EH (cell line): ENCODE measurements at regions not wholly inside any gene's neighbourhood (a gene's known extent, or its start where the extent isn't known, plus 50 kb on each side); places are given as distances from the start of the nearest gene placed in this dataset.

ENCODE experiments used
- DNase-seq: peaks from one replicate; pipeline ENCODE4 v3.0.0-alpha.2; 2015; ENCODE audit warnings: low read depth

DNA sequence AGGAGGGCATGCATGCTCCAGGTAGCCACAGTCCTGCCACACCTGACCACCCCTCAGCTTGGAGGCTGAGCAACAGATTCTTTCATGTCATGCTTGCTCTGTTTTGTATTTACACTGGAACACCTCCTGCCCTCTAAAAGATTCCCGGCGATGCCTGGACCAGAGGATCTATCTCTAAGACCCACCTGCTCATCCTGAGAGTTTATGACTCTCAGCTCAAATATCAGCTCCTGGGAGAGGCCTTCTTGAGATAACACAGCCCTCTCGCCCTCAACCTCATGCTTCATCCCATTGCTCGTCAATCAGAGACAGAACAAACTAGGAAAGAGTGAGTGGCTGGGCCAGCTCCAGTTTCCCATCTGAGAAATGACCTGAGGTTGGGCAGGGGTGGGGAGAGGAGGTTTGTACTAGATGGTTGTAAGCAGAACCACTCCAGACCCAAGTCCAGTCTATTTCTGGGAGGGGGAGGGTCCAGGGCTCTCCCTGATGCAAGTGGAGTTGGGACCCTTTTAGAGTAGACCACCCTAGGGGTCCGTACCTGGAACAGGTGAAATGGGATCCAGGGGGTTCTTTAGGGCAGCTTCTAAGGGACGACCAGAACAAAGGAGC is 524.5 kb downstream of the MATN1 start:
- DNase-seq = no peak

DNA sequence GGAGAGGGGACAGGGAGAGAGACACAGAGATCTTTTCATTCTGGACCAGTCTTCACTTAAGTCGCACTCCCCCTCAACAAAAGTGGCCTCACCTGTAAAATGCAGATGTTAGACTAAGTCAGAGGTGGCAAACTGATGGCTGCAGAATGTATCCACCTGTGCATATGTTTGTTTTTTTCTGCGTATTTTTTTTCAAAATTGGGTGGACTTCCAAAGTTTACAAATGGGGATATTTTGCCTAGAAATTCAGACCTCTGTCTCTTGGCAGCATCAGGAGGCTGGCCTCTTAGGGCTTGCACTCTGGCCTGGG is 525.0 kb downstream of the MATN1 start:
- DNase-seq = no peak

DNA sequence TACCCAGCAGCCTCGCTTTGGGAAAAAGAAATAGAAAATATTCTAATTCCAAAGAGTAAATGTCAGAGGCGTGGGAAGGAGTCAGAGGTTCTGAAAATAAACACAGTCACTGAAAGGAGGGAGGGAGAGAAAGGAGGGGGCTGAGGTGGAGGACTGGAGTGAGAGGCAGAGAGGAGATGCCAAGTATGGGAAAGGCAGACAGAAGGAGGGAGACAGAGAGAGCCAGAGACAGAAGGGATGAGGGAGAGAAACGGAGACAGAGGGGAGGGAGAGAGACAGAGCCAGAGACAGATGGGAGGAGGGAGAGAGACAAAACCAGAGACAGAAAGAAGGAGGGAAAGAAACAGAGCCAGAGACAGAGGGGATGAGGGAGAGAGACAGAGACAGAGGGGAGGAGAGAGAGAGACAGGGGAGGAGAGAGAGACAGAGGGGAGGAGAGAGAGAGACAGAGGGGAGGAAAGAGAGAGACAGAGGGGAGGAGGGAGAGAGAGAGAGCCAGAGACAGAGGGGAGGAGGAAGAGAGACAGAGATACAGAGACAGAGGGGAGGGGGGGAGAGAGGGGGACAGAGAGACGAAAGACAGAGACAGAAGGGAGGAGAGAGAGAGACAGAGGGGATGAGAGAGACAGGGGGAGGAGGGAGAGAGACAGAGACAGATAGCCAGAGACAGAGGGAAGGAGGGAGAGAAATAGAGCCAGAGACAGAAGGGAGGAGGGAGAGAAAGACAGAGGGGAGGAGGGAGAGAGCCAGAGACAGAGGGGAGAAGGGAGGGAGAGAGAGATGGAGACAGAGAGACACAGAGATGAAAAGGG is 525.5 kb downstream of the MATN1 start:
- peak; percentile 71 for DNase-seq

DNA sequence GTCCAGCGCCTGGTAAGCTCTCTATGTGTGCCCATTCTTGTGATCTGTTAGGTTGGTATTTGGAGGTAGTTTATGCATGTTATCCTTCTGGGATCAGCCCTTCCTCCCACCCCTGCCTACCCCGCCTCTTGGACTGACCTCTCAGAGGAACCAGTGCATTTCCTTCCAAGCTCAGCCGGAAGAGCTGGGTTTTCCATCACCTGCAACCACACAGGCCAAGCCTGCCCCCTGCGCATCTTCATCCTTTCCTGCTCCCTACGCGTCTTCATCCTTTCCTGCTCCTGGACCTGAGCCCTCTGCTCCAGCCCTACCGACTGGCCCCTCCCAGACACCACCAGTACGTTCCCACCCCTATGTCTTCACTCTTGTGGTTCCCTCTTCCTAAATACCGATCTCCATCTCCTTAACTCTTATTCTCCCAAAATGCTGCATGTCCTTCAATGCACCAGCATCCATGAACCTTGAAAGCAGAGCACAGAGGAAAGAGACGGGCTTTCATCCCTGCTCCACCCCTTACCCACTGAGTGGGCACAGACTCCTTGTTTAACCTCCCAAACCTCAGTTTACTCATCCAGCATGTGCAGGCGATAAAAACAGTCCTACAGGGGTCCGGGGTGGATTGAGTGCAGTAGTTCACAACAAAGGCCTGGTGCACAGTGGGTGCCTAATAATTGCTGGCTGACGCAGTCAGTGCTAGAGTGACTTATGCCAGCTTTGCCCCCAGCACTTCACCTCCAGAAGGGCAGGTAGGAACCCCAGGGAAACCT is 526.3 kb downstream of the MATN1 start:
- no peak for DNase-seq

DNA sequence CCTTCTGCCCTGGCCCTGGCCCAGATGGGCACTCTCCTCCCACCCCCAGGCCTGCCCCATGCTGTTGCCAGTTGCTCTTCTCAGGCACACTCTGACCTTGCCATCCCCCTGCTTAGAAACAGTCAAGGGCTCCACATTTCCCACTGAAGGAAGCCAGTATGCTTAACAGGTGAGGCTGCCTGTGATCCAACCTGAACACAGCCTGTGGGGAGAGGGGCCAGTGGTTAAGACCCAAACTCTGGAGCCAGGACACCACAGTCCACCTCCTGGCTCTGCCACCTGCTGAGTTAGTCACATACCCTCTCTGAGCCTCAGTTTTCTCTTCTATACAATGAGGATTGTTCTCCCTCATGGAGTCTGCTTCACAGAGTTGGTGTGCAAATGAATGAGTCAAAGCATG is 526.9 kb downstream of the MATN1 start:
- no peak for DNase-seq

DNA sequence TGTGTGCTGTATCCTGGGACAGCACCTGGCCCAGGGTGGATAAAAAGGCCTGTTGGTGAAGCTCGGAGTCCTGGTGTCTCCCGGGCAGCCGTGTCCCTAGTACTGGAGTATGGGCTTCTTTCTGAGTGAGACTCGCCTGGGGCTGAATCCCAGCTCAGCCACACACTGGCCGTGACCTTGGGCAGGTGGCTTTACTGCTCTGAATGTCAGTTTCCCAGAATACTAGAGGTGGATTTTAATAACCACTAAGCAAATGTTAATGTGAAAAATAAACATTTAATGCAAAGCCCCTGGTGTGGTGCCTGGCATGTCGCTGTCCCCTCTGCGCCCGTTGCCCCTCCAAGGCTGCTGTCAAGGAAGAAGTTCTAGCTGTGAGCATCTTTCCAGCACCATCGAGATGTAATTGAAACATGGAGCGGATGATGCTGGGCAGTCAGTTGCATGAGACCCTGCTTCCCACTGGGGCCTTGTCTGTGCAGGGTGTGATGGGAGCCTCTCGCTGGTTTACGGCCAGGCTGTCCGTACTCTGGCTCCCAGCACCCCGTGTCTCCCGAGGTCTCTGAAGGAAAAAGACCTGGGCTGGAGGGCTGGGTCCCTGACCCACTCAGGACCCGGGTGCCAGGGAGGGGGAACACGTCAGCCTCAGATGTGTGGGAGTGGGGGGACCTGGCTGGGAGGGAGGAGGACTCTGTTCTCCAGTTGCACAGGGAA is 527.8 kb downstream of the MATN1 start:
- no peak for DNase-seq

DNA sequence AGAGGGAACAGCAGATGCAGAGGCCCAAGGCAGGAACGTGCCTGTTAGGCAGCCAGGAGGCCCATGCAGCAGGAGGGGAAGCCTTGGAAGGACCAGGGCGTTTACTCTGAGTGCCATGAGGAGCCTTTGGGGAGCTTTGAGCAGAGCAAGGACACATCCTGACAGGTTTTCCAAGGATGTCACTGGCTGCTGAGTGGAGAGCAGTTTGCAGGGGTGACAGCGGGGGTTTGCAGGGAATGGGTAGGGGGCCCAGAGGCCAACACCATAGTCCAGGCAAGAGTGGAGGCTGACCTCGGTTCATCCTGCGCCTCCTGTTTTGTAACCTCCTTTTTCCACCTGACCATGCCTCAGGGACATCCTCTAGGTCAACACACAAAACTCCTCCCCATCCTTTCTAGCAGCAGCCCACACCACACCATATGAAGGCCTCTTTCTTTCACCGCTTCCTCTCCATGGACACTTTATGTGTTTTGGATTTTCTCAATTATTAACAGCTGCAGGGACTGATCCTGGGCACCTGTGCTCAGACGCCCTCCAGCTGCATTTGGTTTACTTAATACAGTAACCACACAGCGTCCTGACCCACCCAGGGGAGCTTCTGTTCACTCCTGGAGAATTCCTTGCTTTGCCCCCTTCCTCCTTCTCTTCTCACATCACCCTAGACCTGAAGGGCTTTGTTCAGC is 528.5 kb downstream of the MATN1 start:
- DNase-seq = no peak

DNA sequence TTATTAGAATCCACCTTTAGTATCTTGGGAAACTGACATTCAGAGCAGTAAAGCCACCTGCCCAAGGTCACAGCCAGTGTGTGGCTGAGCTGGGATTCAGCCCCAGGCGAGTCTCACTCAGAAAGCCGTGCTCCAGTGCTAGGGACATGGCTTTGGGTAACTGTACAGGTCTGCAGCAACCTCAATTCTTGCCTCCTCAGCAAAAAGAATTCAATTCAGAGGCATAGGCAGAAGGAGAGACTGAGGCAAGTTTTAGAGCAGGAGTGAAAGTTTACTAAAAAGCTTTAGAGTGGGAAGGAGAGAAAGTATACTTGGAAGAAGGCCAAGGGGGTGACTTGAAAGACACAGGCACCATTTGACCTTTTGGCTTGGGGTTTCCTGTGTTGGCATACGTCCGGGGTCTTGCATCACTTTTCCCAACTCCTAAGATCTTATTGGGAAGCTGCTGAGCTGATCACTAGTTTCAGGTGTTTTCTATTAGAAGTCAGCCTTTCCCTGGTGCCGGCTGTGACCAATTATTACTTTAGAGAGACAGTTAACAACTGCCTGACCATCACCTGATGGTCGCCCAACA is 529.3 kb downstream of the MATN1 start:
- no peak for DNase-seq

DNA sequence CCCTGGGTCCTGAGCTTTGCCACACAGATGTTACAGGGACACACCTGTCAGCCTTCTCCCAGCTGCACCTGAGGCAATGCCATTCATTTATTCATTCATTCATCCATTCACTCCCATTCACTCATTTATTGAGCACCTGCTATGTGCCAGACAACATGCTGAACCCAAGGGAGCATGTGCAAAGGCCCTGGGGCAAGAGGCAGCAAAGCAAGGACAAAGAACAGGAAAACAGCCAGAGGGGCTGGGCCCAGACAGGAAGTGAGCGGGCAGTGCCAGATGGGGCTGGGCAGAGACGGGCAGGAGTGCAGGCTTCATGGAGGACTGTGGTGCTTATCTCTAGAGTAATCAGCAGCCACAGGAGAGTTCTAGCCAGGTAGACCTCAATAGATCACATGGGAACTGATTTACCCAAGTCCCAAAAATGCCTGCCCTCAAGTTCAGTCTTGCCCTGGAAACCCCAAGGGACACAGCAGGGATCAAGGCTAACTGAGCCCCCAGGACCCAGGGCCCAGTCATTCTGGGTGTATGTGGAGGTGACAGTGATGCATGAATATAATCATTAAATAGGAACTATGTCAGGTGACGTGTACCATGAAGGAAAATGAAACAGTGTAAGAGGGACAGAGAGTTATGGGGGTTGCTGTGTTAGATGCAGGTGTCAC is 530.3 kb downstream of the MATN1 start:
- no peak for DNase-seq

DNA sequence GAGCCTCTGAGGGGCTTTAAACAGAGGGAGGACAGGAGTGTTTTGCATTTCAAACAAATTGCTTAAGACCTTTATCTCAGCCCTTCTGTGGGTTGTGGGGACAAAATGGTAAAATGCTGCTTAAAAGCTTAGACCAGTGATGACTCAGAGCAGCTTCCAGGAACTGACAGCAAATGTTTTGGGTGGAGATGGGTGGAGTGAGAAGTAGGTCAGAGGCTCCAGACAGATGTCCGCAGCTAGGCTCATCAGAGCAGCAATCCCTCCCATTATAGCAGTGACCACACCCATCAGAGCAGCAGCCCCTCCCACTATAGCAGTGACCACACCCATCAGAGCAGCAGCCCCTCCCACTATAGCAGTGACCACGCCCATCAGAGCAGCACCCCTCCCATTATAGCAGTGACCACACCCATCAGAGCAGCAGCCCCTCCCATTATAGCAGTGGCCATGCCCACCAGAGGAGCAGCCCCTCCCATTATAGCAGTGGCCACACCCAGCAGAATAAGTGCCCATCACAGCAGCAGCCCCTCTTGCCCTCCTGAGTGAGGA is 532.2 kb downstream of the MATN1 start:
- peak; percentile 83 for DNase-seq

DNA sequence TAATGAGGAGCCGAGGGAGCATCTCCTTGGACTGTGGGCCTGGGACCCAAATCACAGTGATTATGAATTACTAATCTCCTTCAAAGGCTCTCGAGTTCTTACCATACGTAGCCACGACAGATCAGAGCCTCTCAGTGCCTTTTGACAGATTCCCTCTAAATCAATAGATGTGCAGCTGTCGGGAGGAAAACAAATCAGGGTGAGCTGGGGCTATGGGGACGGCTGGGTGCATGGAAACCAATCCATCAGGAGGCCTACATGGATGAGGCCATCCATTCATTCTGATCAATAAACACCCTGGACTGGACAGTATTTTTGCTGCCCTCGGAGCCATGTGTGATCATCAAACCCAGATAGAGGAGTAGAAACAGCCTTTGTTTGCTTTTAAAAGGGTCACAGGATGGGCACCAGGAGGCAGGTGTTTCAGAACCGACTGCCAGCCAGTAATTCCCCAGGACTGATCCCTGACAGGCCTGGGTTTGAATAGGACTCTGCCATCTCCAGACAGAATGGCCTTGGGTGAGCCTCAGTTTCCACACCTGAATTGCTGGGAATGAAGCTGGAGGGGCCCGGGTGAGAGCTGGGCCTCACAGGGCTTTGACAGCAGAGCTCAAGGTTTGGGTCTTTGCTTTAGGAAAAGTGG is 532.8 kb downstream of the MATN1 start:
- DNase-seq = no peak

DNA sequence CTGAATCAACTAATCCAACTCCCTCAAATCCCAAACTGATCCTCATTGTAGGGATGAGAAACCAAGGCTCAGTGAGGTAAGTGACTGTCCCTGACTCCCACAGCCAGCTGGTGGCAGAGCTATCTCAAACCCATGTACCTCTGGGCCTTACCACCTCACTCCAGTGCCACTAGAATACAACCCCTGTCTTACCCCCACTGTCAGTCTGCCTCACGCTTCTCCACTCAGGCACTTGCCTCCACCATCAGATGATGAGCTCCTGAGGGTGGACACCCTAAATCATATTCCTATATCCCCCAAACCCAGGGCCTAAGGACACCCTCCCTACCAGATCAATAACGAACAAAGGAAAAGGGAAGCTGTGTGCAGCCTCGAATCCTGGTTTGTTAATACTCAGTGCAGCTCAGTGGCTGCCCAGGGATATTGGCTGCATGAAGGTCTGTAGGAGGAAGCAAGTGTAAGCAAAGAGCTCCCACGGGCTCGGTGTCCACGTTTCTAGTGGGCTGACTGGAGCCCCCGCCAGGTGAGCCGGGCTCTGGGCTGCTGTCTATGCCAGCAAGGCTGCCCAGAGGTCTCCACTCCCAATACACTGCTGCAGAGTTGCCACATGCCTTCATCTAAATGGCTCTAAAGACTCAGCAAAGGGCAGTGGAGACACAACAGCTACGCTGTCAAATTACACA is 533.4 kb downstream of the MATN1 start:
- DNase-seq = no peak

DNA sequence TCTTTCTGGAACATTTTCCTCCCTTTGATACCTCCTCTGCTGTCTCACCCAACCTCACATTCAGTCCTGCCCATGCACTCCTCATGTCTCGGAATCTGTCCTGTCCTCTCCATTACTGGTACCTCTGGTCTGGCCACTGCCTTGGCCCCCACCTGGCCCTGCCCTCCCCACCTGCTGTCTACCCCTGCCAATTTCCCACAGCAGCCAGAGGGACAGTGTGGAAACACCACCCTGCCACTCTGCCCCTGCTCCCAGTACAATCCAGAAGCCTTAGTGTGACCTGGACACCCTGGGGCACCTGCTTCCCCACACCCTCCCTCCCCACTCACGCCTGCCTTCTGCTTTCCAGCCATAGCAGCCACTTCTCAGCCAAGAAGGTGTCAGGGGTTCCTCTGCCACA is 534.4 kb downstream of the MATN1 start:
- DNase-seq = no peak

DNA sequence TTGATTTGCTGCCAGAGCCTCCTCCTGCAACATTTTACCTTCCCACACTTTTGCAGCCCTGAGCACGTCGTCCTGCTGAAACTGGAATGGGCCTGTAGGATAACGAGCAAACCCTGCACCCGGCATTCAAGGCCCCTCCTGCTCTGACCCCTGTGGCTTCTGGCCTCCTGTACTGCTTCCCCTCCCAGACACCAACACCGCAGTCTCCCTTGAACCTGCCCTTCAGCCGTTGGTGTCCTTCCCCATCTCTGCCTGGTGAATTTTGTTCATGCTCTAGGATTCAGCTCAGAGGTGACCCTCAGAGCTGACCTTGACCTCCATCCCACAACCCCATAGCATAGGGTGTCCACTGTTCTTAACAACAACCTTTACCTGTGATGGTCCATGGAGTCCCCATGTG is 535.1 kb downstream of the MATN1 start:
- no peak for DNase-seq

DNA sequence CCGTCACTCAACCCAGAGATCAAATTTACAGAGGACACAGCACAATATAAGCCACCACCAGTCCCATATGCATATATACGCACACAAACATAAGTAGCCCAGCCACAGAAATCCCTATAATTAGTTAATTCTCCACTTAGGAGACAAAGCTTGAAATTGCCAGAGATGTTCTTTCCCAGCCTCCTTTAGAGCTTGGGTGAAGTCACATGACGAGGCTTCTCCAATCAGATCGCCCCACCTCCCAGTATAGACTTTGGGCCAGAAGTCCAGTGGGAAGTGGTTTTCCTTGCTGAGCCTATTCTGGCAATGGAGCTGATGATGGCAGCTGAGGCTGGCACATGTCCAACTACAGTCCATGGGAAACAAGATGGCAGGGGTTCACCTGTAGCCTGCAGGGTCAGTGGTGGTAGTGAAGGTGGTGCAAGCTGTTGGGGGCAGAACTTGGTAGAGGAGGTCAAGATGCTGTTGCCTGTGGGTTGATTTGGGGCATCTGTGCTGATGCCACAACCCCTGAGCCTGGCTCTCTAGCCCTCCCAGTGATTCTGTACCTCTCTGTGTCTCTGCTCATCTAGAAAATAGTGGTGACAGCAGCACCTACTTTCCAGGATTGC is 535.9 kb downstream of the MATN1 start:
- DNase-seq = no peak

DNA sequence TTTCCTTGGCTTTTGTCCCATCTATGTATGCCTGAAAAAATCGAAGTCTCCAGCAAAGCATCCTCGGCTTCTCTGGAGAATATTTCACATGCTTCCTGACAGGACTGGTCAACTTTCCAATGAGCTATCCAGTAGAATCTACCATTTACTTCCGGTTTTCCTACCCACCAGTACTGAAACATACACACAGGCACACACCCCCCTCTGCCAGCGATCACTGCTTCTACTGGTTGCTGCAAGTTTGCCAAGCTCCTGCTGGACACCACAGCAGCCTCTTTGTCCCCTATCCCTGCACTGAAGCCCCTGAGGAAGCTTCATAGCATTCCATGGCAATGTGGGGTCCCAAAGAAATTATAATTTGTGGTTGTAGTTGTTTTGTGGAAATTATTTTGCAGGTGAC is 536.8 kb downstream of the MATN1 start:
- no peak for DNase-seq

DNA sequence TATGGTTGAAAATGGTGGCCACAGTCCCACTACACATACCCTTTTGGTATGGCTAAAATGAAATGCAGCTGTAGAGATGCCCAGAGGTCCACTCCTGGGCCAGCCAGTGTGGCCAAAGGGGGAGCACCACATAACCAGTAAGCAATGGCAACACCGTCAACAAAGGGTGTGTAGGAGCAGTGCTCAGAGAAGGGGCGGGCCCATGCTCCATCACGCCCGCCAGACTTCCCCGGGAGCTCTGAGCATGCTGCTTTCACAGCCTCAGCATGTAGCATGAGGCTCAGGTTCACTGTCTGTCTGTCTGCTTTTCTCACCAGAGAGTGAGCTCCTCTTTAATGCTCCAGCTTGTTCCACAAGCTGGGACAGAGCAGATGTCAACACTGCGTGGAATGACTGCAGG is 537.6 kb downstream of the MATN1 start:
- no peak for DNase-seq

DNA sequence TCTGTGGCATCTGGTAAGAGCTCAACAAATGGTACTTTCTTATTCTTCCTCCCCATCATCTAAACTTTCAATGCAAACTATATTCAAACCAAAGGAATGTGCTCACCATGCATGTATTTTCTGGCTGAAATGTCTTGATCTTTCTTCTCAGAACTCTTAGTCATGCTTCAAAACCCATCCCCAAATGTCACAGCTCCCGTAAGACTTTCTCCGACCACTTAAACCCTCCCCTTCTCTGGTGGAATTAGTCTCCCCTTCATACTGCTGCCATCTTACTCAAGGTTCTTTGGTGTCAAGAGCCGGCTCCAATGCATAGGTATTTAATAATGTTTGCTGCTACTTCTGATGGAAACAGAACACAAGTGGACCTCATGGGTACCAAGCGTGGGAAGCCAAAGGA is 538.1 kb downstream of the MATN1 start:
- DNase-seq = no peak

DNA sequence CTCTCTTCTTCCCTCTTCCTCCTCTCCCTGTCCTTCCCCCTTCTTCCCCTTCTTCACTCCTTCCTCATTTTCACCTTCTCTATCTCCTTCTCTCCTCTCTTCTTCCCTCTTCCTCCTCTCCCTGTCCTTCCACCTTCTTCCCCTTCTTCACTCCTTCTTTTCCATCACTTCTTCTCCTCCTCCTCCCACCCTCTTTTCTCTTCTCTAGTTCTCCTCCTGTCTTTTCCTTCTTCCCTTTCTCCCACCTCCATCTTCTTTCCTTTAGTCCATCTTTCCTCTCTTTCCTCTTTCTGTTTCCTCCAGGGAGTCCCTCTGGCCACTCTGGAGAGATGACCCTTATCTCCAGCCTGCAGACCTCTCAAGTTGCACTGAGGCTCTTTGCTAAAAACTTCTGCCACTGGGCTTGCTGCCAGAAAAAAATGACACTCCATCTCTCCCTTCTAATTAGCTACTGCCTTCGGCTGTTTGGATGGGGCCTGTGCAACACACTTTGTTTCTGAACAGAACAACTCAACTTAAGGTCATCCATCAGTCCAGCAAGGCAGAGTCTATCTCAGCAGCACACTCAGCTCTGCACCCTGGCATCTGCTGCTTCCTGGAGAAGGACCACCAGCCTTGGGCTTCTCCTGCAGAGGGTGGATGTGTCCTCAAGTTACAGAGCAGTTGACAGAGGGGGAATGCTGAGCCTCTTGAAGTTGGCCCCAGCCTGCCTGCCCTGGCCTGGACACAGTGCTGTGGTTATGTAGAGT is 538.8 kb downstream of the MATN1 start:
- DNase-seq = no peak
